ENCODE measurements at regions not wholly inside any gene's neighbourhood (a gene's known extent, or its start where the extent isn't known, plus 50 kb on each side); places are given as distances from the start of the nearest gene placed in this dataset.
A peak's percentile ranks its signal among the peaks of the same experiment; 100 is the strongest.

- DNase-seq (ENCODE audit: low spot score in 2 of 2), result peak in 1 of 2 donors; percentile 52
- no peak overlapping the region for H3K4me3 ChIP-seq (ENCODE audit: low read depth, poor library complexity, severe bottlenecking)
- WGBS, 2 donors, result 76 to 81% methylated on average over 7 of the region's 7 CpGs
- TF ChIP-seq CTCF (IDR thresholded peaks at IDR 0.05) (no peak), POLR2A (IDR thresholded peaks at IDR 0.05) (no peak)
- intact Hi-C loops (cut with DNase I; ENCODE audit: low total_unique reads), result no loop called here
These were observed 318.7 kb upstream of the IRX1 start for GRCh38 chr5:3276896-3277295.

GRCh38 chr5:3269395-3270169 is 326.1 kb upstream of the IRX1 start:
- DNase-seq (ENCODE audit: low spot score in 2 of 2), result peak in 1 of 2 donors; percentile 56
- TF ChIP-seq CTCF (IDR thresholded peaks at IDR 0.05) (no peak), POLR2A (IDR thresholded peaks at IDR 0.05) (no peak)
- intact Hi-C loops (cut with DNase I; ENCODE audit: low total_unique reads), result no loop called here
- H3K4me3 ChIP-seq (ENCODE audit: low read depth, poor library complexity, severe bottlenecking), result no peak overlapping the region
- 89% methylated on average over 28 of the region's 28 CpGs for WGBS, 2 donors

DNA sequence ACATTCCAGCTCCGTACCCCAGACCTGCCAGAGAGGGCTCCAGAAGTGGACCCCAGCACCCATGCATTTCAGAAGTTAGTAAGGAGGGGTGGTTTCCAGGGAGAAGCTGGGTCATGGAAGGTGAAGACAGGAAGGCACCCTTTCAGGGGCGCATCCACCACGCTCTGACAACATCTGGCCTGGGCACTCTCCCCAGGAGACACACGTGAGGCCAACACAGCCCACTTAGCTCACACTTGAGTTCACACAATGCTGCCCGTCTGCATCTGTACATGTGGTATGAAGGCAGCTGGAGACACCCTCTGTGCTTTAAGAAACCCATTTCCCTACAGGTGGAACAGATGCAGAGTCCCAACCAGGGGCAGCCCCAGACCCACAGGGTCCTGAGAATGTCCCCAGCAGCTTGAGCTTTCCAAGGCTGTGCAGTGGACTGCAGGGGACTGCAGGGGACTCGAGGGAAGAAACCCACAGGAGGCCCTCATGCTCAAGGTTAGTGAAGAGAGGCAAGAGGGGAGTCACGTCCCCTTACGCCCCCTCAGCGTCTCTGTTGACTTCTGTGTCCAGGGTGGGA is 326.8 kb upstream of the IRX1 start:
- intact Hi-C loops (cut with DNase I; ENCODE audit: low total_unique reads), result no loop called here
- DNase-seq (ENCODE audit: low spot score in 2 of 2), result peak in 1 of 2 donors; percentile 65
- no peak overlapping the region for H3K4me3 ChIP-seq (ENCODE audit: low read depth, poor library complexity, severe bottlenecking)
- 83 to 87% methylated on average over 9 of the region's 9 CpGs for WGBS, 2 donors
- TF ChIP-seq CTCF (IDR thresholded peaks at IDR 0.05) (no peak), POLR2A (IDR thresholded peaks at IDR 0.05) (no peak)

DNA sequence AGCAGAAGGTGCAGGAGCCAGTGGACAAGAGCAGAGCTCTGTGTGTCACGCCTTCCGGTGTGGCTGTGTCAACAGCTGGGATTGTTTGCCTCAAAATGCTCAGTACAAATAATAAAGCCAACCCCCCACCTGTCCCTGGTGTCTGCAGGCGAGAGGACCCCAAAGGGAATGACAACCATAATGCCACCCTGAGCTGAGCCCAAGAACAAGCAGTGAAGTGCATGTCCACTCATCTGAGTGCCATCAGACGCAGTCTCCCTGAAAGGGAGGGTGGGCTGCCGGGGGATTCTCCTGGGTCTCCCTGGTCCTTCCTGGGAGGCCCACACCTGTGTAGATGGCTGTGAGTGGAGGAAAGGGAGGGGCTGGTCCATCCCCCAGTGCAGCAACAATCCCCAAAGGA is 328.8 kb upstream of the IRX1 start:
- no peak for DNase-seq (ENCODE audit: low spot score in 2 of 2)
- TF ChIP-seq POLR2A (IDR thresholded peaks at IDR 0.05) (no peak), CTCF (IDR thresholded peaks at IDR 0.05) (no peak)
- no peak overlapping the region for H3K4me3 ChIP-seq (ENCODE audit: low read depth, poor library complexity, severe bottlenecking)
- 96 to 97% methylated on average over 5 of the region's 5 CpGs for WGBS, 2 donors
- intact Hi-C loops (cut with DNase I; ENCODE audit: low total_unique reads), result no loop called here

DNA sequence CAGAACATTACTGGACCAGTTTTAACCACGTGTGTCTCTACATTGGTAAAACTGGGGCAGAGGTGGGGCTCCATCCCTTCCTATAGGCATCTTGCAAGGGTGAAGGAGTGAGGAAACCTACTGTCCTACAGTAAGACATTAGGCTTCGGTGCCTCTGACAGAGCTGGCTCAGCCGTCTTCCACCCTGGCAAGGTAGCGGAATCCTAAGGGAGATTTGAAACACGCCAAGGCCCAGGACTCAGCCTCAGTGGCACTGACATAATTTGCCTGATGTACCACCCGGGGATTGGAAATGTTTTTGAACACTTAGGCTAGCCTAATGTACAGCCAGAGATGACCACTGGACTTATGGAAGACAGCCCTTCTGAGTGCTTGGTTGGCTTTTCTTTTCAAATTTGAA is 329.7 kb upstream of the IRX1 start:
- no peak overlapping the region for H3K4me3 ChIP-seq (ENCODE audit: low read depth, poor library complexity, severe bottlenecking)
- intact Hi-C loops (cut with DNase I; ENCODE audit: low total_unique reads), result no loop called here
- no peak for TF ChIP-seq POLR2A (IDR thresholded peaks at IDR 0.05)
- TF ChIP-seq CTCF (IDR thresholded peaks at IDR 0.05), result no peak
- 80 to 90% methylated on average over 6 of the region's 6 CpGs for WGBS, 2 donors
- DNase-seq (ENCODE audit: low spot score in 2 of 2), result no peak

Data from lower leg skin (tissue), 4 donors.